ENCODE measurements at regions not wholly inside any gene's neighbourhood (a gene's known extent, or its start where the extent isn't known, plus 50 kb on each side); places are given as distances from the start of the nearest gene placed in this dataset.

DNA sequence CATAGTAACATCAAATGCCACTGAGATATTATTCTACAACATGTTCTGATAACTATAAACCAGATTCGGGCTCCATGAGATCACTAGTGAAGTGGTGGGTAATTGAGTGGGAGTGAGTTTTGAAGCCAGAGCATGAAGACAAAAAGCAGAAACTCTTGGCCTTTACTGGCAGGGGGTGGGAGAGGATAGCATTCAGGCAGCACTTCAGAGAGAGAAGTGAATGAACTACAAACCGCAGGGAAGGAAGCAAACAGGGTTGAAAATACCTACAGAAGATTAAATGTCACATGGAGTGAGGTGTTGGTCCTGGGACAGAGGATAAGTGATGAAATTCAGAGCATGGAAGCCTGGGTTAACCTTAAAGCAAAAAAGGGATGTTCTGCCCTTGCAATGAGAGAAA lies 250.0 kb downstream of the EPM2A start:
- Histone ChIP-seq H3K4me3 (ENCODE audit: low read length) (no peak overlapping the region), H3K27me3 (ENCODE audit: insufficient read depth, low read length) (no peaks in the 10 kb centered on the region), H2AFZ (ENCODE audit: low read depth, low read length) (no peak overlapping the region), H3K9me3 (ENCODE audit: low read length) (peaks cover 3% of the 10 kb centered on the region), H3K4me1 (ENCODE audit: insufficient read depth, low read length) (peaks cover 6% of the 10 kb centered on the region), H3K36me3 (ENCODE audit: insufficient read depth, low read length) (no peaks in the 10 kb centered on the region)

DNA sequence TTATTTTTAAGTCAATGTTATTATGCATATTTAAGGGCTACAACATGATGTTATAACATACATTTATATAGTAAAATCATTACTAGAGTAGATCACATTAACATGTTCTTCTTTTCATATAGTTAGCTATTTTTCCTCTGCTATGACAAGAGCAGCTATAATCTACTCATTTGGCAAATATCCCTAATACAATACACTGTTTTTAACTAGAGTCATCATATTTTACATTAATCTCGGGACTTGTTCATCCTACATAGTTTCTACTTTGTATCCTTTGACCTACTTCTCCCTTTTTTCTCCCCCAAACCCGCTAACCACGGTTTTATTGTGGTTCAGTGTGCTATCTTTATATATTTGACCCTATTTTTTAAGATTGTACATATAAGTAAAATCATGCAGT lies 249.0 kb downstream of the EPM2A start:
- H3K9me3 ChIP-seq (ENCODE audit: low read length): peaks cover 3% of the 10 kb centered on the region
- no peaks in the 10 kb centered on the region for H3K36me3 ChIP-seq (ENCODE audit: insufficient read depth, low read length)
- no peak overlapping the region for H3K4me3 ChIP-seq (ENCODE audit: low read length)
- H2AFZ ChIP-seq (ENCODE audit: low read depth, low read length): no peak overlapping the region
- H3K4me1 ChIP-seq (ENCODE audit: insufficient read depth, low read length): peaks cover 6% of the 10 kb centered on the region
- no peaks in the 10 kb centered on the region for H3K27me3 ChIP-seq (ENCODE audit: insufficient read depth, low read length)

DNA sequence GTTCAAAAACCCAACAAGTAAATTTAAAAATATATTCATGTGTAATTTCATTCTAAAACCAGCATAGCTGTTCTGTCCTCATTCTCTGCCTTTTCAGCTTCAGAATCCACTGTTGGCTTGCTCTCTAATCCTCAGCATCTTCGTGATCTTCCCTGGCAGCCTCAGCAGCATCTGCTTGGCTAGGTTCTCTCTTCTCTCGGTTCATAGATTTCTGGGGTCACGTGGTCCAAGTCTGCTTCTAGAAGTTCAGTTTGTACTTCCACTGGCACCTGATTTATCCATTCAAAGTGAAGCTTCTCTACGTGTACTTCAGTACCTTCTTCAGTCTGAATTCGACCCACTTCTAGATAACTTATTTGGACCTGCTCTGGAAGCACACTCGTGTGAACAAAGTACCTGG lies 245.7 kb downstream of the EPM2A start:
- no peaks in the 10 kb centered on the region for H3K4me1 ChIP-seq (ENCODE audit: insufficient read depth, low read length)
- no peaks in the 10 kb centered on the region for H3K27me3 ChIP-seq (ENCODE audit: insufficient read depth, low read length)
- no peak overlapping the region for H3K4me3 ChIP-seq (ENCODE audit: low read length)
- H3K36me3 ChIP-seq (ENCODE audit: insufficient read depth, low read length): no peaks in the 10 kb centered on the region
- H2AFZ ChIP-seq (ENCODE audit: low read depth, low read length): no peak overlapping the region
- H3K9me3 ChIP-seq (ENCODE audit: low read length): peaks cover 3% of the 10 kb centered on the region

DNA sequence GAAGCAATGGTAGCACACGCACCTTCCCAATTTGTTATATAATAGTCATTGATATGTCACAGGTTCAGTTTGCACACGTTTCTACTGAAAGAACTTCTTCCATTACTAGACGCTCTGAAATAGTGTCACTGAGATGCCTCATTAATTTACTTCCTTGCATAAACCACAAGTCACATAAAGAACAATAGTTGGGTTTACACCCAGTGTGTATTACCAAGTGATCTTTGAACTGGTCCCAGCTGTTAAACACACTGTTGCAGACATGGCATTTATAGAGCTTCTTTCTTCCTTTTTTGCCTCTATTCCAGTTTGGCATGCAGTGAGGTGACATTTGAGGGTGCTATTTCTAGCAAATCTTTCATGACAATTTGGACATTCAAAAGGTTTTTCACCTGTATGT lies 245.3 kb downstream of the EPM2A start:
- Histone ChIP-seq H3K4me3 (ENCODE audit: low read length) (no peak overlapping the region), H3K36me3 (ENCODE audit: insufficient read depth, low read length) (no peaks in the 10 kb centered on the region), H3K4me1 (ENCODE audit: insufficient read depth, low read length) (no peaks in the 10 kb centered on the region), H3K9me3 (ENCODE audit: low read length) (peaks cover 3% of the 10 kb centered on the region), H2AFZ (ENCODE audit: low read depth, low read length) (no peak overlapping the region), H3K27me3 (ENCODE audit: insufficient read depth, low read length) (no peaks in the 10 kb centered on the region)

DNA sequence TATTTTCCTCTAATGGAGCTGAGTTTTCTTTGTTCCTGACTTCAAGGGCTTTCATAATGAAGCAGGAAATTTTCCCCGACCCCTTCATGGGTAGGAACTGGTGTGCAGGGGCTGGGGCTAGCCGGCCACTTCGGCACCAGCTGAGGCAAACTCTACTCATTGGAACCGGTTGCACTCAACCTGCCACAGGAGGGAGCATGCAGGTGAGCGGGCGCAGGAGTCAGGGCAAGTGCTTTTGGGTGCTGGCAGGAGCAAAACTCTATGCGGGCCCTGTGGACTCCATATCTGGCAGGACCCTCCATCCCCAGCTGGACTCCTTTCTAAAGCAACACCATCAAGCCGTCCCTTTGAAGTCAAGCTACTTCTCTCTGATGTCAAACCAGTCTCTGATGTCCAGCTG lies 244.2 kb downstream of the EPM2A start:
- H3K4me1 ChIP-seq (ENCODE audit: insufficient read depth, low read length): no peaks in the 10 kb centered on the region
- H3K36me3 ChIP-seq (ENCODE audit: insufficient read depth, low read length): no peaks in the 10 kb centered on the region
- H2AFZ ChIP-seq (ENCODE audit: low read depth, low read length): no peak overlapping the region
- H3K4me3 ChIP-seq (ENCODE audit: low read length): no peak overlapping the region
- no peaks in the 10 kb centered on the region for H3K27me3 ChIP-seq (ENCODE audit: insufficient read depth, low read length)
- H3K9me3 ChIP-seq (ENCODE audit: low read length): peaks cover 3% of the 10 kb centered on the region

DNA sequence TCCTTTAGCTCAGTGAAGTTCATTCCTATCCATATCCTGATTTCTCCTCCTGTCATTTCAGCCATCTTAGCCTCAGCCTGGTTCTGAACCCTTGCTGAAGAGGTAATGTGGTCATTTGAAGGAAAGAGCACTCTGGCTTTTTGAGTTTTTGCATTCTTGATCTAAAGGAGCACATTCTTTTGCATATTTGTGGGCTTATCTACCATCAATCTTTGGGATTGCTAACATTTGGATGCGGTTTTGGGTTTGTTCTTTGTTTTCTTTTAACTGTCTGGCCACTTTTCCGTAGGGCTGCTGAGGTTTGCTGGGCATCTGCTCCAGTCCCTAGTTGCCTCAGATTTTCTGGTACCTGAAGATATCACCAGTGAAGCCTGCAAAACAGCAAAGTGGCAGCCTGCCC lies 238.3 kb downstream of the EPM2A start:
- H3K27me3 ChIP-seq (ENCODE audit: insufficient read depth, low read length): no peaks in the 10 kb centered on the region
- H2AFZ ChIP-seq (ENCODE audit: low read depth, low read length): no peak overlapping the region
- no peak overlapping the region for H3K4me3 ChIP-seq (ENCODE audit: low read length)
- H3K9me3 ChIP-seq (ENCODE audit: low read length): no peaks in the 10 kb centered on the region
- no peaks in the 10 kb centered on the region for H3K36me3 ChIP-seq (ENCODE audit: insufficient read depth, low read length)
- no peaks in the 10 kb centered on the region for H3K4me1 ChIP-seq (ENCODE audit: insufficient read depth, low read length)

DNA sequence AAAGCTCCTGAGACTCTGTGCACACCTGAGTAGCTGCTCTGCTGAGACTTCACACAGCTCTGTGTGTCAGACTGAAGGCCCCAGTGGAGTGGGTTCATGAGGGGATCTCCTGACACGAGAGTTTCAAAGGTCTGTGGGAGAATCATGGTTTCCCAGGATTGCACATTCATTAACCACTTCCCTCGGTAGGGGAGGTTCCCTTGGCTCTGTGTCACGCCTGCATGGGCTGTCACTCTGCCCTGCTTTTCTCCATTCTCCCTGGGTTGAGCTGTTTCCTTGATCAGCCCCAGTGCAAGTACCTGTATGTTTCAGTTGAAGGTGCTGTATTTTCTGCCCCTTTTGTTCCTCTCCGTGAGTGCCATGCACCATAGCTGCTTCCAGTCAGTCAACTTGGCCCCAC lies 236.9 kb downstream of the EPM2A start:
- H2AFZ ChIP-seq (ENCODE audit: low read depth, low read length): no peak overlapping the region

DNA sequence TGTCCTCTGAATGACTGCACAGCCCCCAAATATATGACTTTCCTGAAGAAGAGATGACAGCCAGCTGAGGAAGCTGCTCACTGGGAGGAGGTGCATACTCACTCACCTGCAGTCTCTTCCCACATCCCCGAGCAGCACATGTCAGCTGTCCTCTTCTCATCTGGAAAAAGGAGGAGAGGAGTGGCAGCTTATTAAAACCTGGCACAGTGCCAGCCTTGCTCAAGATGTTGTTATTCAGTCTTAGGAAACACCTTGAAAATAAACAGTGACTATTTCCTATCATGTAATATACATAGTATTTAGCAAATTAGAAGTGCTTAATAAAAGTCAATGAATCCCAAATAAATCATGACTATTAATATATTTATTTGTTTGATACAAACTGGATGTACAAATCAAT lies 232.9 kb downstream of the EPM2A start:
- H3K4me1 ChIP-seq (ENCODE audit: insufficient read depth, low read length): no peaks in the 10 kb centered on the region
- H3K9me3 ChIP-seq (ENCODE audit: low read length): no peaks in the 10 kb centered on the region
- H3K36me3 ChIP-seq (ENCODE audit: insufficient read depth, low read length): no peaks in the 10 kb centered on the region
- no peaks in the 10 kb centered on the region for H3K27me3 ChIP-seq (ENCODE audit: insufficient read depth, low read length)
- no peak overlapping the region for H3K4me3 ChIP-seq (ENCODE audit: low read length)
- no peak overlapping the region for H2AFZ ChIP-seq (ENCODE audit: low read depth, low read length)

More for the DNA sequence above, 236.9 kb downstream of the EPM2A start:
- Histone ChIP-seq H3K4me1 (ENCODE audit: insufficient read depth, low read length) (no peaks in the 10 kb centered on the region), H3K36me3 (ENCODE audit: insufficient read depth, low read length) (no peaks in the 10 kb centered on the region), H3K9me3 (ENCODE audit: low read length) (no peaks in the 10 kb centered on the region), H3K4me3 (ENCODE audit: low read length) (no peak overlapping the region), H3K27me3 (ENCODE audit: insufficient read depth, low read length) (no peaks in the 10 kb centered on the region)

DNA sequence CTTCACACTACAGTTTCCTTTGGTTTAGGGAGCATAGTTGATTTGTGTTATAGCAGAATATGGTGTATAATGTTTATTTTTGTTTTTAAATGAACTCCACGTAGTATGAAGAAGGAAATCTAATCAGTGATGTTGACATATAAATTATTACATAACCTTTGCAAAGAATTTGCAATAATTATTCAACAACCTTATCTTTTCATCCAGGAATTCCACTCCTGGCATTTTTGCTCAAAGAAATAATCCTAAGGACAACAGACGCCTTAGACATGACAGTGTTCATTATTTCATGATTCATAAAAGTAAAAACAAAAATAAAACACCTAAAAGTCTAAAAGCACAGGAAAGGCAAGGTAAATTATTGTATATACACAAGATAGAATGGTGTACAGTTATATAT lies 229.2 kb downstream of the EPM2A start:
- H3K9me3 ChIP-seq (ENCODE audit: low read length): no peaks in the 10 kb centered on the region
- H3K4me1 ChIP-seq (ENCODE audit: insufficient read depth, low read length): no peaks in the 10 kb centered on the region
- no peaks in the 10 kb centered on the region for H3K36me3 ChIP-seq (ENCODE audit: insufficient read depth, low read length)
- no peak overlapping the region for H2AFZ ChIP-seq (ENCODE audit: low read depth, low read length)
- no peak overlapping the region for H3K4me3 ChIP-seq (ENCODE audit: low read length)
- no peaks in the 10 kb centered on the region for H3K27me3 ChIP-seq (ENCODE audit: insufficient read depth, low read length)

DNA sequence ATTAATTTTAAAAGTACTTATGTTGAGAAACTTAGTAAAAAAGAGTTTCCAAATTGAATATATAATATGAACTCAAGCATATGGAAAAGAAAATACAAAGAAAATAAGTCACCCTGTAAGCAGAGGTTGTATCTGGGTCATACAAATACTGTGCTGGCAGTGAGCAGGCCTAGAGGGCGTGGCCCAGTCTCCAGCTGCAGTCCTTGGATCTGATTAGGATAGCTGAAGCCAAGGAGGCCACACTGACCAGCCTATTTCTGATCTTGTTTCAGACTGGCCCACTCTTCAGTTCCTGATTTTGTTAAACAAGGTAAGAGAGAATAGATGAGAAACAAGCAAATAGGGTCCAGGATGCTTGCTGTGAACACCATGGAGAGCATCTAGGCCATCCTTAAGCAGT lies 228.8 kb downstream of the EPM2A start:
- Histone ChIP-seq H3K36me3 (ENCODE audit: insufficient read depth, low read length) (no peaks in the 10 kb centered on the region), H2AFZ (ENCODE audit: low read depth, low read length) (no peak overlapping the region), H3K4me1 (ENCODE audit: insufficient read depth, low read length) (no peaks in the 10 kb centered on the region), H3K4me3 (ENCODE audit: low read length) (no peak overlapping the region), H3K9me3 (ENCODE audit: low read length) (no peaks in the 10 kb centered on the region), H3K27me3 (ENCODE audit: insufficient read depth, low read length) (no peaks in the 10 kb centered on the region)

DNA sequence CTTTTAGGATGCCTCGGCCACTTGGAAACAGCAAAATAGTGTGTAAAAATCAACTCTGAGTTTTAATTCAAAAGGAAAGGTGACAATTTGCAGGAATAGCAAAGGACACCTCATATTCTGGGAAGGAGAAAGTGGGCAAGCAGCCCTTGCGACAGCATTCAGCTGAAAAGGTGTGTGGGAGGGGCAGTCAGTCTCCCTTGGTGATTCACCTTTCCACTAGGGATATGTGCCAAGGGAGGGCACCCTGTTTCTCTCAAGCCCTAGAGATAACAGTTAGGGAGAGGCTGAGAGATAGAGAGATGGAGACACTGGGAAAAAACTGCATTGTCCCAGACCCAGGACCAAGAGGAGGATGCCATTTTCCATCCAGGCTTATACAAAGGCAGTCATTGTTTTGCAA lies 228.1 kb downstream of the EPM2A start:
- no peaks in the 10 kb centered on the region for H3K9me3 ChIP-seq (ENCODE audit: low read length)
- no peak overlapping the region for H2AFZ ChIP-seq (ENCODE audit: low read depth, low read length)
- no peaks in the 10 kb centered on the region for H3K4me1 ChIP-seq (ENCODE audit: insufficient read depth, low read length)
- H3K36me3 ChIP-seq (ENCODE audit: insufficient read depth, low read length): no peaks in the 10 kb centered on the region
- H3K4me3 ChIP-seq (ENCODE audit: low read length): no peak overlapping the region
- H3K27me3 ChIP-seq (ENCODE audit: insufficient read depth, low read length): no peaks in the 10 kb centered on the region

DNA sequence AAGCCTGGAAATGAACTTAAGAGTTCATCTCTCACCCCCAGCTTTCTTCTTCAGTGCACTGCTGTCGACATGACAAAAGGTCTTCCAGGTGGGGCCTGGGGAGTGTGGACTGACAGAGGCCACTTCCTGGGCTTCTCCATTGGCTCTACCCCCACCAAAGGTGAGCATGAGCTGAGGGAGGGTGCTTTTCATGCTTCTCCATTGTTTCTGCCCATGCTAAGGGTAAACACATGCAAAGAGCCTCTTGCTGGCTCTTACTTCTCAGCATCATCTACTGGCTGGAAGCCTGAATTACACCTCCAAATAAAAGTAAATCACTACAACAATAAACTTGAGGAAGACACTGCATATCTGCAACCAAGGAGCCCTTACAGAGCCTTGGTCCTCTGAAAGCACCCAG lies 227.2 kb downstream of the EPM2A start:
- Histone ChIP-seq H2AFZ (ENCODE audit: low read depth, low read length) (no peak overlapping the region), H3K36me3 (ENCODE audit: insufficient read depth, low read length) (no peaks in the 10 kb centered on the region), H3K27me3 (ENCODE audit: insufficient read depth, low read length) (no peaks in the 10 kb centered on the region), H3K4me1 (ENCODE audit: insufficient read depth, low read length) (no peaks in the 10 kb centered on the region), H3K4me3 (ENCODE audit: low read length) (no peak overlapping the region), H3K9me3 (ENCODE audit: low read length) (no peaks in the 10 kb centered on the region)

DNA sequence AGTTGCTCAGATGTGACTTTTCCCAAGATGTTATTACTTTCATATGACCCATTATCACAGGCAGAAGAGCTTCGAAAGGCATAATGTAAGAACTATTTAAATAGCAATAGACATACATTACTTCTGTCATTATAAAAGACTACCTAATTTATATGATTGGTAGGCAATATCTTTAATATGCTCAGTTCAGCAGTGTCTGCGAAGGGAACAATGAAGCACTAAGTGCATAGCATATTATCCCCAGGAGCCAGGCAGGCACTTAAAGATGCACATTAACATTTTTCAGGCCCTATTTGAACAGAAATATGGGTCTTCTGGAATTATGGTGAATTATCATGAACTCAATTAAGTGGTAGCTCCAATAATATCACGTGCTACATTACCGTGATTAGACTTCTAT lies 217.8 kb downstream of the EPM2A start:
- Histone ChIP-seq H3K27me3 (ENCODE audit: insufficient read depth, low read length) (no peaks in the 10 kb centered on the region), H3K4me1 (ENCODE audit: insufficient read depth, low read length) (no peaks in the 10 kb centered on the region), H3K36me3 (ENCODE audit: insufficient read depth, low read length) (no peaks in the 10 kb centered on the region), H3K9me3 (ENCODE audit: low read length) (no peaks in the 10 kb centered on the region), H2AFZ (ENCODE audit: low read depth, low read length) (no peak overlapping the region), H3K4me3 (ENCODE audit: low read length) (no peak overlapping the region)

DNA sequence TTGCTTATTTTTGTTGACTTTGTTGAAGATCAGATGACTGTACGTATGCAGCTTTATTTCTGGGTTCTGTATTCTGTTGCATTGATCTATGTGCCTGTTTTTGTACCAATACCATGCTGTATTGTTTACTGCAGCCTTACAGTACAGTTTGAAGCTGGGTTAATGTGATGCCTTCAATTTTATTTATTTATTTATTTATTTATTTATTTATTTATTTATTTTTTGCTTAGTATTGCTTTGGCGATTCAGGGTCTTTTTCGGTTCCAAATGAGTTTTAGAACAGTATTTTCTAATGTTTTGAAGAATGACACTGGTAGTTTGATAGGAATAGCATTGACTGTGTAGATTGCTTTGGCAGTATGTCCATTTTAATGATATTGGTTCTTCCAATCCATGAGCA lies 210.3 kb downstream of the EPM2A start:
- Histone ChIP-seq H3K36me3 (ENCODE audit: insufficient read depth, low read length) (no peaks in the 10 kb centered on the region), H3K9me3 (ENCODE audit: low read length) (no peaks in the 10 kb centered on the region), H3K4me1 (ENCODE audit: insufficient read depth, low read length) (no peaks in the 10 kb centered on the region), H3K27me3 (ENCODE audit: insufficient read depth, low read length) (no peaks in the 10 kb centered on the region), H2AFZ (ENCODE audit: low read depth, low read length) (no peak overlapping the region), H3K4me3 (ENCODE audit: low read length) (no peak overlapping the region)

All from neuron (in vitro differentiated cells).